GM18870 (cell line): ENCODE measurements at regions not wholly inside any gene's neighbourhood (a gene's known extent, or its start where the extent isn't known, plus 50 kb on each side); places are given as distances from the start of the nearest gene placed in this dataset.

ENCODE experiments used
- ATAC-seq: cut with Tn5 transposase; IDR thresholded peaks from one replicate; pipeline ENCODE4 v1.9.1; 2021; ENCODE audit warnings: moderate library complexity; ENCODE audit not compliant: unreplicated experiment

DNA sequence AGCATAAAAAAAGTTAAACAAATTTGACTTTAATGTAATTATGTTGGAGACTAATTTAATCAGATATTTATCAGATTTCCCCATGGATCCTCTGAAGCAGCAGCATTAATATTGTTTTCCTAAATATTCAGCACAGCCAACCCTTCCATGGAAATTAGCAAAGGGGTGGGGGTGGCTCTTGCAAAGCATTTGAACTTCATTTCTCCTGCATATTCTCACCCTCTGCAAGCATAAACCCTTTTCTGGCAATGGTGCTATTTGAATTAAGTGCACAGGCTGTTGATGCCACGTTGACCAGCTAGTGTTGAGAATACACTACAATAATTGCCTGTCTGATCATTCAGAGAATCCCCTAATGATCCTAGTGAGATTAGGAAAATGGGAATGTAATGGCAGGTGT, 488.1 kb upstream of the KLF12 start:
- no peak for ATAC-seq

DNA sequence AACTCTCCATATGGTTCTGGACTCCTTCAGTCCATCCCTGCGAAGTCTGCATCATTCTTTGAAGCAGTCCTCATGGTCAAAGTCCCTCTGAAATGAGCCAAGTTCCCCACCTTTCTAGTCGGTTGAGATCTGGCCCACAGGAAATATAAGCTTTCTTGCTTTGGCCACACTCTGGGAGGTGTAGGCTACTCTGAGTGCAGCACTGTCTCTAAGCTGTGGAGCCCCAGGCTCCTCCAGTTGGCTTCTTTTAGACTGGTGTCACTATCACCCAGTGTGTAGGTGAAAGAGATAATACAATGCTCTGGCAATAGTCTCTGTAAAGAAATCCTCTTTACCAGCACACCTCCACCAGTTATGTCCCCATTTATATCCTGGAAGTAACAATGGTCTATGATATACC, 486.5 kb upstream of the KLF12 start:
- no peak for ATAC-seq

DNA sequence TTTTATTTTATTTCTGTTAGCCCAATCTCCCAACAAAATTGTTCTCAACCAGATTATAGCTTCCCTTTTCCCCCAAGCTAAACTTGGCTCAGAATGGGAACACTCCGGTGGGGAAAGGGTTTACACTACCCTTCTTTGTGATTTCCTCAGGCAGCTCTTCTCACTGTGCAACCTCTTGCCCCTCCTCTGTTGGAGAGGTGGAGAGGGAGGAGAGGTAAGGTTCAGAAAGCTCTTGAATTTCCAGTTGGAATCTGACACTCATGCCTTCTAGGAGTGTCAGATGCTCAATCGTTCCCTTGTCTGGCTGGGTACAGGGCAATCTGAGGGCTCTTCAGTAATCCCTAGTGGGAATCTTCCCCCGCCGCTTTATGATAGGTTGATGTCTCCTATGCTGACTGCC, 486.1 kb upstream of the KLF12 start:
- ATAC-seq: no peak

DNA sequence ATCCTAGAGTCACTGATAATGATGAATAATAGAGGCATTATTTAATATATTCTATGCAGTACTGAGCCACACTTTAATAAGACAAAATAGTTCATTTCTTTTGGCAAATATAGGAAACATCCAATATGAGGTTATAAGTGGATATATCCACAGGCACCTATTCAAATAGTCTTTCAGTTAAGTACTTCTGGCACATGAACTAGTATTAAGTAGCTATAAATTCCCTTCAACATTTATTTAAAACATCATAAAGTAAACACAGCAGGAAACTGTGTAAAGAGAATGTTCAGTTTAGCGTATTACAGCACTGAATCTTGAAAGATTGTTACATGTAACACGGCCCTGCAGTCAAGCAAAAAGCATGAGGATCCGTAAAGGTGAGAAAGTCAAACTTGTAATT, 463.3 kb upstream of the KLF12 start:
- no peak for ATAC-seq

DNA sequence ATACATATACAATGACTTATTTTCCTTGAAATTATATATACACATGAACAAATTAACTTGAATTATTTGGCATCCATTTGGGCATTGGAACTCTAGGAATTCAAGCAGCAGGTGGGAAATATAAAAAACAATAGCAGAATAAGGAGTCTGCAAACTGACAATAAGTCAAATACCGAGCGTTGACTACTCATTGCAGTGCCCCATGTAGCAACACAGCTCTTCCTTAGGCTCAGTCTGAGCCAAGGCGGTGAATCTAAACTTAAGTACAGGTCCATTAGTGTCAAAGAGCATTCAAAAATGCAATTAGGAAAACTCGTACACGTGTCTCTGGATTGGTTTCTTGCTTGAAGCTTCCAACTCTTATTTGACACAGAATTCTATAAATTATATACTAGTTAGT, 462.5 kb upstream of the KLF12 start:
- no peak for ATAC-seq

DNA sequence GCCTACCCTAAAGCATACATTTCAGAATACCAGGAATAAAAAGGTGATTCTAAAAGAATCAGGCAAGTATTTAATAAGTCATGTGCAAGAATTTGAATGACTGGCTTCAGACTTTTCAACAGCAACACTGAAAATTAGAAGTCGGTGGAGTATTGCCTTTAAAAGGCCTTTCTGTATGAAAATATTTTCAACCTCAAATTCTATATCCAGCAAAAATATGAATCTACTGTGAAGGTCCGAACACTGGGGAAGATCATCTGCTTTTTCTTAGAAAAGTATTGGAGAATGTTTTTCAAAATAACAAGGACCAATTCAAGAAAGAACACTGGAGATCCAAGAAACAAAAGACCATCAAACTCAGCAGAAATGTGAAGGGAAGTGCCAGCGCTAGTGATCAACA, 459.5 kb upstream of the KLF12 start:
- no peak for ATAC-seq

DNA sequence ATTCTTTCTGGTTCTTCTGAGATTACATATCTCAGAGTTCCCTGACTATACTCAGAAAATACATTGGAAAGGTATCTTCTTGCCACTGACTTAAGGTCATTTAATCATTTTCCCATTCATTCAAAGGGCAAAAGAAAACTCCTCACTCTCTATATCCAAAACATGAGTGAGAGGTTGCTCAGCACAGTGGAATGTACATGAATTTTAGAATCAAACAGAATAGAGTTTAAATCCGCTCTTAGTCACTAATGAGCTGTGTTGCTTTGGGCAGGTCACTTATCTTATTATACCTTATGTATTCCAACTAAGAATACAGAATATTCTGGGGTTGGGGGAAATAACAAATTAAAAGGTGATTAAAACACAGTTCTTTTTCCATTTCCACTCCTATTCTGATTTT, 452.6 kb upstream of the KLF12 start:
- no peak for ATAC-seq

DNA sequence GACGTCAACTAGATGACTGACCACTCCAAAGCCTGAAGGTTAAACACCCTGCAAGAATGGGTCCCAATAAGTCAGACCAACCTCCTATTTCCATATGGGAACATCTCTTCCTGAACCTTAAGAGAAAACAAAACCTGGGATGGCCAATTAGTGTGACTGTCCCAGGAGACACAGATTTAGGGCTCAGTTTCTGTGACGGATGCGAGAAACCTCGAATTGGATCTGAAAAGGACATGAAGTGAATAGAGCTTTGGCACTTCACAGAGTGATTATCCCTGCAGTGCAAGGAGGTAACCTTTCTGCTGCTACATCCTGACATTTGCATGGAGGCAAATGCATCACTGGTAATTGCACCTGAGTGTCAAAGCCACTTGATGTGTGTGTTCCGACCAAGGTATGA, 442.2 kb upstream of the KLF12 start:
- ATAC-seq: no peak

DNA sequence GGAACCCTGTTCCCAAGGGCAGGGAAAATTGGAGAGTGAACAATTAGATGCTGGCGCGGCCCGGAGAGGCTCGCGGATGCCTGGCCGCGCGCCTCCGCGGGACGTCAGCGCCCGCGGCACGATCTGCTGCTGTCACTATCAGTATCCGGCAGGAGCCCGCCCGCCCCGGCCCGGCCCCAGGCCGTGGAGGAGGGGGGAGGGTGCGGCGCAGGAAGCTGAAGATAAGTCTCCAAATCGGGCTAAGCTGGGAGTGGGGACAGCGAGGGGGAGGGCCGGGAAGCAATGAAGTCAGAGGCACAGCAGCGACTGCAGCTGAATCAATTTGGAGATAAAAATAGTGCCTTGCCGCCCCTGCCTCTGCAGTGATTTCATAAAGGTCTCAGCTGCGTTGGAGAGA, 441.5 kb upstream of the KLF12 start:
- no peak for ATAC-seq

DNA sequence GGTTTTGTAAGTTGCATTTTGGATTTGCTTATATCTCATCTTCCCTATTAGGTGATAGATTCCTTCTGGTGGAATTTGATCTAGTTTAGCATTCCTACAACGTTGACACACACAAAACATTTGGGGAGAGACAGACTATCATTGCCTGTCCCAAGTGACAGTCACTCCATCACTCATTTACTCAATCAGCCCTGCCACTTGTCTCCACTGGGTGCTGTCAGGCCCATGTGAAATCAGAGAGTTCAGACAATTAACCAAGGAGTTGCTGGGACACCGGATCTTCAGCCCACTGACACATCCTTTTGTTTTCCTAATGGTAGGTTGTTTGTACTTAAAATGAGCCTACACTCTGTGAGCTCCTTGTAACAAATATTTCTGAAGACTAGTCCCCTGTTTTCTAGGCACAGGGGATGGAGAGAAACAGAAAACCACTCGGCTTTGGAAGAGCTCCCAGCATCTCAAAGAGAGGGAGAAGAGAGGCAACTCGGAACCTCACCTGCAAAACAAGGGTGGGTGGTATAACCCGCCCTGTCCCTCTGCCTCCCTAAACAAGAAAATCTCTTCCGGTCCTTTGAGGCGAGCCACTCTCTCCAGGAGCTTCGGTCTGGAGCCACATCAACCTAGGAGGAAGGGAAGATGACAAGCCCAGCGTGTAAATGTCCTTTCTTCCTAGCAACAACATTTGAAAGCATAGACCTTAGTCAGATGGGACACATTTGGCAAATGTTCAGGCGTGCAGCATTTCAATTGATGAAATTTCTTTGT, 440.9 kb upstream of the KLF12 start:
- ATAC-seq: no peak

DNA sequence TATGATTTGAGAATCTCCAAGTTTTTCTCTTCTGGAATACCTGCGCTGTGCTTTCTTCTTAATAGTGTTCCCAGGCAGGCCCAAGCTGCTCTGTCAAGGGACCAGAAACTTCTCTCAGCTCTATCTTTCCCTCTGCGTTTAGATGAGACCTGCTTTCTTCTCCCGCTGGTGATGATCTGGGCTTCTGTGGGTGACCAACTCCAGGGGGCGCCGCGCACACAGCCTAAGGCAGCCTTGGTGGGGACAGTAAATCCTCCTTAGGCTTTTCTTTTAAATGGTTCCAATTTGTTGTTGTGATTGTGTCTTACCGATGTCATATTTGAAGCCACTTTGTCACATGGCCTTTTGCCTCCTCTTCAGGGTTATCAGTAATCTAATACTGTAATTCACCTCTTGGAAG, 439.4 kb upstream of the KLF12 start:
- ATAC-seq: no peak

DNA sequence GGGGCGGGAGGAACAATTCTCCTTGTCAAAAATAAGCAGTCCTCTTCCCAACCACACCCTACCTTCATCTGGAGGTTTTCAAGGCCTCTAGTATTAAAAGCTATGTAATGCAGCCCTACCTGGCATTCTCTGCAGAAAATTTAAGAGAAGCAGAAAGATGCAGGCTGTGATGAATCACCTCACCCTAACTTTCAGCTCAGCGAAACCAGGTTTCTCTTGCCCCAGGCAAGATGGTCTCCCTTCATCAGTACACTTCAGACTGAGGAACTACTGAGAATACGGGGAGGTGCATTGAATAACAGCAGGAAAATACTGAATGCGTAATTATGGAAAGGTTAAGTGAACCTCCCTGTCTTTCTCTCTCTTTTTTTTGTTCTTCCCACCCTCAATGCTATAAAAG, 437.6 kb upstream of the KLF12 start:
- ATAC-seq: no peak

DNA sequence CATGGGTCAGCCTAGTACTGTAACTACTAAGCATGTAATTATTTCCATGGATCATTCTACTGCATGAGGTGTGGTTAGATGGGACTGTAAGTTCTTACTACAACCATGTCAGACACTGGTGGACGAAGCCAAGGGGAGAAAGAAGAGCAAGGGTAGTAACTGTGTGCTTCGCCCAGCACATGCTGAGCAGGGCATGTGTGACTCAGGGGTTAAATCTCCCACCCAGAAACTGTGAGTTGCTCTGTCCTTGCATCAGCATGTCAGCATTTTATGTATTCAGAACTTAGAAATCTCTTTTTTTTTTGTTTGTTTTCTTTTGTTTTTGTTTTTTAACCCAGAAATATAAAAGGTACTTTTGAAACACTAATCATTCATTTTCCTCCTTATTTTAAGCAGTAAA, 436.6 kb upstream of the KLF12 start:
- no peak for ATAC-seq

DNA sequence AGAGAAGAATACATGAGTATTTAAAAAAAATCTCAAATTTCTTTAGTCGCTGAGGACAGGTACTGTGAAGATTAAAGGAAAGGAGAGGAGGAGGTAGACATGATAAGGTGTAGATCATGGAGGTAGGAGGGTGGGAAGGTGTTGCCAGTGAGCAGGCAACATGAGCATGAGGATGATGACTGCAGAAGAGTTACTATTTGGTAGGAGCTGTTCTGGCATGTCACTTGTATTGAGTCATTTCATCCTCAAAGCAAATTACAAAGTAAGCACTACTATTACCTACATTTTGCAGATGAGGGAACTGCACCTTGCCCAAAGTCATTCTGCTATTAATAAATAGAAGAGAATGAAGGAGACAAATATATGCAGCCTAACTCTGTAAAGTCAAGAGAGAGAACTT, 435.8 kb upstream of the KLF12 start:
- no peak for ATAC-seq

DNA sequence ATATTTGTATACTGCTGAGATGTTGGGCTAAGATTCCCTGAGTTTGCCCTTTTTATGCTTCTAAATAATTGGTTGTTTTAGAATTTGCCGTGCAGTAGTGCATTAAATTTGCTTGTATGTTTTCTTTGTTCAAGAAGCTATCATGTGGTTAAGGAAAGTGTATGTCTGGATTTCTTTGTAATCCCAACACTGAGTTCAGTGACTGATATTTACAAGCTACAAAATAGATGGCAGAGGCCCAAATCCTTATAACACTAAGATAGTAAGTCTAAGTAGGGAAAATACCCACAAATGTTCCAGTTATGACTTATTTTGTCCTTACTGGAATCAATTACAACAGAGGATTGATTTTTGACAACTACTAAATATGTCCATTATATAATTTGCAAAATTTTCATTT, 435.0 kb upstream of the KLF12 start:
- ATAC-seq: no peak

DNA sequence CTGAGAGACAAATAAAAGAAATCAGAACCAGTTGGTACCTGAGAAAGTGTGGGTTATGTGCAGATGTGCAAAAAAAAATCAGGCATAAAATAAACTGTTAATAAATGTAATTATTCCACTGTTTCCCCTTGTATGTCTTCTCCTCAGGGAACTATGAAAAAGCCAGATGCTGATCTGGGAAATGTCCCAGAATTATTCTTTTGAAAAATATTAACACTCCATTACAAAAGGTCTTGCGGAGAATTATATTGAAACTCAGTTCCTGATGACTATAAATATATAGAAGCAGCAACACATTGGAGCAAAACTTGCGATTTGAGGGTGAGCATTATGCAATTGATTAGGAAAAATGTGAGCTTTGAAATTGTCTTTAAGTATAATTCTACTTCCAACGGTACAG, 433.3 kb upstream of the KLF12 start:
- ATAC-seq: no peak

DNA sequence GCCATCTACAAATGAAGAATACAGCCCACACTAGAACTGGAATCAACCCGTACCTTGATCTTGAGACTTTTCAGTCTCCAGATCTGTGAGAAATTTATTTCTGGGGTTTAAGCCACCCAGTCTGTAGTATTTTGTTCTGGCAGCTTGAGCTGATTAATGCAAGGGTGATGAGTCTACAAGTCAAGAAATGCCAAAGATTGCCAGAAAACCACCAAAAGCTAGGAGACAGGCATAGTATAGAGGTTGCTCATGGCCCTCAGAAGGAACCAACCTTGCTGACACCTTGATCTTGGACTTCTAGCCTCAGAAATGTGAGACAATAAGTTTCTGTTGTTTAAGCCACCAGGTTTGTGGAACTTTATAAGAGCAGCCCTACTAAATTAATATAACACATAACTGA, 428.2 kb upstream of the KLF12 start:
- no peak for ATAC-seq

DNA sequence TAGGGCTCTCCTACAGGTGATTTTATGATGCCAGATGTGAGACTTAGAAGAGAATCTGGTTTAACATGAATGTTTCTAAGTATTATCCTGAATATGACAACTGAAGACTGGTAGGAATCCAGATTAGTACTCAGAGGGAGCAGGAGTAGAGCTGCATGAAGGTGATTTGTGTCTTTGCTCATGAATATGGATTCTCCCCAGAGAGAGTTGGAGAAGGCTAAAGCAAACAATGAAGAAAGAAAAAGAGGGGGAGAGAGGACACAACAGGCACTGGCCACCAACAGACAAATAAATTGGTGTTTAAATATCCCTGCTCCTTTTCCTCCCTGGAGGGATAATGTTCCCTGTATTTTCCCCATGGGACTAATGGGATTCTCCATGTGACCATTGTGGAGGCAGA, 427.0 kb upstream of the KLF12 start:
- no peak for ATAC-seq

DNA sequence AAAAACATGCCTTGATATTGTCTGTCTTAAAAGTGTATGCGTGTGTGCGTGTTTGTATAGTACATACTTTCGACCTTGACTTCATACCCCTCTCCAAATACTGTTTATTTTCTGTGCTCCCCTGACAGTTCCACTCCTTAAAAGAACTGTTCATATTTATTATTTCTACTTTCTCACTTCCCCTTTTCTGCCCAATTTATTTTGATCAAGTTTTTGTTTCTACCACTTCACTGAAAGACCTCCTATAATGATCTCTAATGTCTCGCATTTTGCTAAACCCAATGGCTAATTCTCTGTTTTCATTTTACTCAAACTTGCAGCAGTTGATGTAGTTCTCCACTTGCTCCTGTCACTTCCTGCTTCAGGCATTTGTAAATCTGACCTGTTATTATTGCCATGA, 426.1 kb upstream of the KLF12 start:
- peak; percentile 90 for ATAC-seq

DNA sequence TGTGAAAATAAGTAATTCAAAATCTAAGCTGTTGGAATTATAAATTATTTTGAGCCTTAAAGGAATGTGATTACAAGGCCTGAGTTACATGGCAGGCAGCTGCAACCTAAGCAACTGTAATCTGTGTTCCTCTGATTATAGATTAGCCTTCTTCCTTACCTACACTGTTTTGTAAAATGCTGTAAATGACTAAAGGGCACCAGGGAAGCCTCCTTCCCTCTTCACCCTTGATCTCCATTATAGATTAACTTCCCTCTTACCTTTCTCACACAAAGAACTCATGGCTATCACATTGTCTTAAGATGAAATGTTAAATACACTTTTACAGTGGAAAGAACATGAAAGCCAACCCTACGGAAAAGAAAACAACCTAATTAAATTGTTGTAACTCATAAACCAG, 423.7 kb upstream of the KLF12 start:
- ATAC-seq: no peak

DNA sequence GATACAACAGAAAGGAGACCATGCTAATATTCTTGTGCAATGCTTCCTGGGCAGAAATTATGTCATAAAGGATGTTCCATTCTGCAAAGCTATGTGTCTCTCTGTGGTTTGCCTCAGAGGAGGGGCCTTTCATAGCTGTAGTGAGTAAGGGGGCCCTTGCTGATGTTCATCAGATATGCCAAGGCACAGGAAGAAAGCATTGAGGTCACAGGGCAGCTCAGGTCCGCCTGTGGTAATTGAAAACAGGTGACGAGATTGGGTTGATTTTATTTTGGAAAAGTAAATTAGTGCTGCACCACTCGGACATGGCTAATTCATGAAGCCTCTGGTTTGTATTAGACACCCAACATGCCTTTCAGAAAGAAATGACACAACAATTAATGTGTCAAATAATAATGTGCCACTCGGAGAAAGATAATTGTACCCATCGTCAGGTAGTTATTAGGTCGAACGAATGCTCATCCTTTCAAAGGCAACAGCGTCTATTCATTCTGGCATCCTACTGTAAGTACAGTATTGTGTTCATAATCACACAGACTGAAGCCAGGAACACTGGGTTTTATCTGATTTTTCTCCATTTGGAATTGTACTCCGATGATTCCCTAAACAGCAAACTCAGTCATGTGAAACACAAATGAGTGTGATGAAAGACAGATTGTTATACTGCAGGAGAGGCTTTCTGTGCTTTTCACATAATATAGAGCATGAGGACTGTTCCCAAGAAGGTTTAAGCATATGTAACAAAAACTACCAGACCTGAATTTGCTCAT, 421.6 kb upstream of the KLF12 start:
- ATAC-seq: no peak

DNA sequence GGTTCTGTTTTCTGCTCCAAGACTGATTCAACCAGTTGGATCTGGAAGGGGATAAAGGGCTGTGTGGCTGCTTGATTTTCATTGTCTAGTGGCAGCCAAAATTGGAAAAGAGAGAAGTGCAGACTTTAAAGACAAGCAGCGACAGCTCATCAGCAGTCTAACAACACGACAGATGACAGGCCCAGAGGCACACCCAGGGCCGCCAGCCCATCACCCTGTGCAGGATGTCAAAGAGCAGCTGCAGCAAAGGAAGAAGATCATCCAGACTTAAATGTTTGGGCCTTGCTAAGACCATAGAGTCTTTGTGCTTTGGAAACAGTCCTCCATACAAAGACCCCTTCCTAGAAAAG, 421.0 kb upstream of the KLF12 start:
- no peak for ATAC-seq
